HCEC 1CT (cell line): ENCODE measurements at regions not wholly inside any gene's neighbourhood (a gene's known extent, or its start where the extent isn't known, plus 50 kb on each side); places are given as distances from the start of the nearest gene placed in this dataset.
"Not testable (repeated sequence)": the region's sequence is repeated elsewhere in the genome, so short reads cannot be mapped to it uniquely, and the experiment has no call there.

Experiments
- DNase-seq: peaks from one replicate; pipeline ENCODE4 v3.0.0-alpha.2; 2017

GRCh38 chr6:2611092-2611491 lies 139.6 kb downstream of the MYLK4 start:
- DNase-seq, result peak; percentile 3

- DNase-seq, result no peak
These were observed 142.2 kb downstream of the MYLK4 start for GRCh38 chr6:2608503-2608902.

GRCh38 chr6:2600363-2600762 lies 150.4 kb downstream of the MYLK4 start:
- DNase-seq, result no peak

- no peak for DNase-seq
These were observed 150.9 kb downstream of the MYLK4 start for GRCh38 chr6:2599817-2600216.

GRCh38 chr6:2598867-2599266 lies 151.9 kb downstream of the MYLK4 start:
- DNase-seq, result no peak

- DNase-seq, result no peak
These were observed 152.7 kb downstream of the MYLK4 start for GRCh38 chr6:2597991-2598390.

- not testable (repeated sequence) for DNase-seq
These were observed 153.3 kb downstream of the MYLK4 start for GRCh38 chr6:2597457-2597856.

GRCh38 chr6:2596222-2596621 lies 154.5 kb downstream of the MYLK4 start:
- DNase-seq, result no peak

GRCh38 chr6:2594868-2595267 lies 155.9 kb downstream of the MYLK4 start:
- DNase-seq, result no peak

- no peak for DNase-seq
These were observed 157.6 kb downstream of the MYLK4 start for GRCh38 chr6:2593167-2593566.

GRCh38 chr6:2589171-2589661 lies 161.5 kb downstream of the MYLK4 start:
- no peak for DNase-seq

GRCh38 chr6:2583459-2583858 lies 167.3 kb downstream of the MYLK4 start:
- no peak for DNase-seq

- no peak for DNase-seq
These were observed 168.5 kb downstream of the MYLK4 start for GRCh38 chr6:2582268-2582667.

GRCh38 chr6:2581611-2582010 lies 169.1 kb downstream of the MYLK4 start:
- no peak for DNase-seq

- DNase-seq, result no peak
These were observed 169.7 kb downstream of the MYLK4 start for GRCh38 chr6:2581011-2581410.

GRCh38 chr6:2579804-2580570 lies 170.7 kb downstream of the MYLK4 start:
- DNase-seq, result no peak

- no peak for DNase-seq
These were observed 171.4 kb downstream of the MYLK4 start for GRCh38 chr6:2579241-2579761.

GRCh38 chr6:2578767-2579166 lies 172.0 kb downstream of the MYLK4 start:
- no peak for DNase-seq

- DNase-seq, result no peak
These were observed 174.2 kb downstream of the MYLK4 start for GRCh38 chr6:2576499-2576898.

- no peak for DNase-seq
These were observed 175.5 kb downstream of the MYLK4 start for GRCh38 chr6:2575236-2575635.

- DNase-seq, result not testable (repeated sequence)
These were observed 181.3 kb downstream of the MYLK4 start for GRCh38 chr6:2569420-2569819.

- DNase-seq, result no peak
These were observed 184.7 kb downstream of the MYLK4 start for GRCh38 chr6:2566048-2566447.

GRCh38 chr6:2565499-2565898 lies 185.2 kb downstream of the MYLK4 start:
- DNase-seq, result no peak

GRCh38 chr6:2563635-2564034 lies 187.1 kb downstream of the MYLK4 start:
- DNase-seq, result no peak
